Endothelial cell of umbilical vein (primary cell): ENCODE measurements at regions not wholly inside any gene's neighbourhood (a gene's known extent, or its start where the extent isn't known, plus 50 kb on each side); places are given as distances from the start of the nearest gene placed in this dataset.

Experiments used
- BruUV-seq: library from RNA; stranded (reverse); fragments of 400-500 nt; replicated peaks from 2 replicates; lab custom pipeline; 2021; lab: Mats Ljungman, UMichigan
- CTCF ChIA-PET: fragments of 300-600, 350-600 bp; sonication (Branson Sonifier 250); formaldehyde crosslinking; loops from one replicate; lab custom pipeline; 2021; ENCODE audit warnings: antibody characterized with exemption, inconsistent platforms; lab: Charles Lee
- POLR2A ChIA-PET: fragments of 300-600, 350-600 bp; sonication (Branson Sonifier 250); formaldehyde crosslinking; loops from one replicate; lab custom pipeline; 2021; ENCODE audit warnings: antibody characterized with exemption, inconsistent platforms; lab: Charles Lee
- DNase-seq: peaks from one replicate; pipeline ENCODE4 v3.0.0-alpha.2; 2011; ENCODE audit warnings: low read depth, low spot score
- FAIRE-seq: peaks from 2 replicates; lab custom pipeline; 2011; peaks lifted over from hg19 to GRCh38; lab: Jason Lieb, UNC
- H2AFZ ChIP-seq: 2 replicates; pipeline ENCODE4 v1.6.0; 2012; ENCODE audit warnings: low read depth, low read length, control low read depth, inconsistent platforms
- H3K27ac ChIP-seq: 2 replicates; pipeline ENCODE4 v1.5.1; 2011; ENCODE audit warnings: low read depth, mild to moderate bottlenecking, control low read depth, low read length, moderate library complexity; ENCODE audit not compliant: insufficient read depth
- H3K27me3 ChIP-seq, 2 experiments: 2 replicates each; pipeline versions ENCODE4 v1.6.0 to v1.6.1; 2011; ENCODE audit warnings: low read length in 2 of 2, mixed read lengths in 1 of 2; ENCODE audit not compliant: control insufficient read depth in 2 of 2, insufficient read depth in 2 of 2
- H3K36me3 ChIP-seq, 2 experiments: 2 replicates in 1 of 2; 3 replicates in 1 of 2; pipeline ENCODE4 v1.5.1; 2011; ENCODE audit warnings: low read length in 2 of 2, mild to moderate bottlenecking in 1 of 2, moderate library complexity in 1 of 2; ENCODE audit not compliant: control insufficient read depth in 2 of 2, insufficient read depth in 2 of 2; ENCODE audit errors: extremely low read depth in 1 of 2
- H3K4me1 ChIP-seq: 3 replicates; pipeline ENCODE4 v1.5.1; 2011; ENCODE audit warnings: mild to moderate bottlenecking, low read length; ENCODE audit not compliant: control insufficient read depth, insufficient read depth; ENCODE audit errors: extremely low read depth
- H3K4me2 ChIP-seq: 2 replicates; pipeline ENCODE4 v1.6.1; 2011; ENCODE audit warnings: low read length, control low read depth, mixed read lengths; ENCODE audit not compliant: insufficient read depth
- H3K4me3 ChIP-seq, 3 experiments: fragments of 200-600 bp in 1 of 3; sonication (generic), shearing (Covaris generic) in 1 of 3; replicated peaks in 1 of 3; 2 replicates each; pipeline ENCODE4 v1.5.1; 2011 to 2016; ENCODE audit warnings: control low read depth in 3 of 3, low read length in 3 of 3, mild to moderate bottlenecking in 2 of 3, inconsistent platforms in 1 of 3, low read depth in 1 of 3, moderate library complexity in 1 of 3; ENCODE audit not compliant: insufficient read depth in 1 of 3
- H3K79me2 ChIP-seq: 2 replicates; pipeline ENCODE4 v1.6.0; 2012; ENCODE audit warnings: low read length, inconsistent platforms; ENCODE audit not compliant: control insufficient read depth, insufficient read depth
- H3K9ac ChIP-seq: replicated peaks from 2 replicates; pipeline ENCODE3; 2011; ENCODE audit warnings: low read length, control low read depth; ENCODE audit not compliant: insufficient read depth; ENCODE audit errors: extremely low read depth
- H3K9me1 ChIP-seq: replicated peaks from 3 replicates; pipeline ENCODE4 v1.6.0; 2011; ENCODE audit warnings: mild to moderate bottlenecking, low read length; ENCODE audit not compliant: control insufficient read depth, insufficient read depth; ENCODE audit errors: extremely low read depth
- H3K9me3 ChIP-seq: replicated peaks from 2 replicates; pipeline ENCODE4 v1.5.1; 2012; ENCODE audit warnings: low read length, inconsistent platforms; ENCODE audit not compliant: control insufficient read depth, insufficient read depth
- H4K20me1 ChIP-seq: replicated peaks from 2 replicates; pipeline ENCODE3; 2011; ENCODE audit warnings: mild to moderate bottlenecking, low read length; ENCODE audit not compliant: control insufficient read depth, insufficient read depth; ENCODE audit errors: extremely low read depth
- CTCF ChIP-seq, 2 donors: IDR thresholded peaks; 1 replicate in 1 of 2; 2 replicates in 1 of 2; pipeline ENCODE4 v1.5.1; 2011; ENCODE audit warnings: low read length in 2 of 2, mild to moderate bottlenecking in 2 of 2, moderate library complexity in 2 of 2, control low read depth in 1 of 2, inconsistent platforms in 1 of 2, low read depth in 1 of 2; ENCODE audit not compliant: insufficient read depth in 1 of 2; ENCODE audit errors: extremely low read depth in 1 of 2
- EZH2 ChIP-seq: IDR thresholded peaks from 2 replicates; pipeline ENCODE4 v1.6.1; 2012; ENCODE audit warnings: borderline replicate concordance, low read depth, mild to moderate bottlenecking, moderate library complexity, low read length, inconsistent platforms; ENCODE audit not compliant: severe bottlenecking
- FOS ChIP-seq: IDR thresholded peaks from 2 replicates; pipeline ENCODE4 v1.6.1; 2011; ENCODE audit warnings: mild to moderate bottlenecking, low read length, moderate library complexity, borderline replicate concordance; ENCODE audit not compliant: insufficient read depth
- GATA2 ChIP-seq: IDR thresholded peaks from 2 replicates; pipeline ENCODE4 v1.7.0; 2011; ENCODE audit warnings: low read depth, mild to moderate bottlenecking, moderate library complexity, mixed read lengths, low read length; ENCODE audit not compliant: insufficient read length, insufficient read depth
- JUN ChIP-seq: IDR thresholded peaks from 2 replicates; pipeline ENCODE4 v1.6.1; 2011; ENCODE audit warnings: borderline replicate concordance, low read depth; ENCODE audit not compliant: insufficient read length, insufficient read depth
- MAX ChIP-seq: IDR thresholded peaks from 2 replicates; pipeline ENCODE4 v1.6.1; 2011; ENCODE audit not compliant: insufficient read depth, insufficient read length
- MYC ChIP-seq: IDR thresholded peaks from one replicate; pipeline ENCODE4 v1.6.1; 2011; ENCODE audit warnings: mild to moderate bottlenecking, low read depth, low read length
- POLR2A ChIP-seq: IDR thresholded peaks from 2 replicates; pipeline ENCODE4 v1.6.1; 2012; ENCODE audit warnings: low read depth, mild to moderate bottlenecking, control low read depth, low read length
- POLR2AphosphoS5 ChIP-seq: IDR thresholded peaks from 2 replicates; pipeline ENCODE4 v1.6.1; 2012; ENCODE audit warnings: low read depth, mild to moderate bottlenecking, control low read depth, low read length, moderate library complexity; ENCODE audit not compliant: insufficient read depth
- dilution Hi-C: fragments of 300-500 bp; cut with MboI; formaldehyde crosslinking; loops from one replicate; pipeline ENCODE4 v1.15.0; 2019; ENCODE audit warnings: low sequenced_read_pairs; ENCODE audit not compliant: extremely low pct_ligation_motif_present
- intact Hi-C: fragments of 100-400 bp; cut with micrococcal nuclease; formaldehyde crosslinking; loops from one replicate; pipeline ENCODE4 v1.10.0; 2022

GRCh38 chr15:95887666-95888390 is 442.7 kb upstream of the NR2F2 start:
- intact Hi-C loops (loop anchor here (2.0 to 10.0 kb wide), 4 partner anchors 153 to 633 kb away; no protein-coding TSS in a partner anchor), dilution Hi-C loops (no loop called here)
- H3K4me3 ChIP-seq = peak overlapping the region in 1 of 3 experiments; percentile 38
- H3K27ac ChIP-seq = peak overlapping the region; percentile 52
- peak overlapping the region; percentile 3 for H3K9ac ChIP-seq
- peak overlapping the region; percentile 52 for H3K4me2 ChIP-seq
- peak; percentile 81 for FAIRE-seq
- no peaks in the 10 kb centered on the region for H3K9me1 ChIP-seq
- peak overlapping the region; percentile 89 for H2AFZ ChIP-seq
- H3K4me1 ChIP-seq = peaks cover 14% of the 10 kb centered on the region
- ChIA-PET CTCF (no interaction called here), POLR2A (no interaction called here)
- no TSS peak for BruUV-seq
- H3K9me3 ChIP-seq = no peaks in the 10 kb centered on the region
- no peaks in the 10 kb centered on the region for H3K27me3 ChIP-seq
- H3K36me3 ChIP-seq = no peaks in the 10 kb centered on the region
- no peaks in the 10 kb centered on the region for H3K79me2 ChIP-seq
- peak; percentile 62 for DNase-seq
- no peaks in the 10 kb centered on the region for H4K20me1 ChIP-seq
- peak; percentile 87 for TF ChIP-seq GATA2
- peak; percentile 33 for TF ChIP-seq POLR2AphosphoS5
- peak; percentile 2 for TF ChIP-seq JUN
- TF ChIP-seq POLR2A = peak; percentile 30
- TF ChIP-seq FOS = peak; percentile 14
- TF ChIP-seq EZH2 = no peak

GRCh38 chr15:95888762-95889161 is 441.7 kb upstream of the NR2F2 start:
- H3K4me3 ChIP-seq = no peak overlapping the region
- H3K9me3 ChIP-seq = no peaks in the 10 kb centered on the region
- H3K4me2 ChIP-seq = no peak overlapping the region
- H4K20me1 ChIP-seq = no peaks in the 10 kb centered on the region
- no peaks in the 10 kb centered on the region for H3K79me2 ChIP-seq
- BruUV-seq = no TSS peak
- no peak for TF ChIP-seq MAX
- no peak for TF ChIP-seq MYC
- no peak for TF ChIP-seq EZH2
- no peak for TF ChIP-seq POLR2A
- no peak for TF ChIP-seq POLR2AphosphoS5
- TF ChIP-seq FOS = no peak
- TF ChIP-seq JUN = no peak
- TF ChIP-seq CTCF (IDR thresholded peaks at IDR 0.05; ENCODE audit: extremely low read depth in 1 of 2, insufficient read depth in 1 of 2, low read depth in 1 of 2, low read length in 2 of 2) = no peak
- FAIRE-seq (no peak), DNase-seq (peak; percentile 19)
- dilution Hi-C loops = no loop called here
- no peak overlapping the region for H2AFZ ChIP-seq
- no peak overlapping the region for H3K9ac ChIP-seq
- POLR2A ChIA-PET = no interaction called here
- intact Hi-C loops = loop anchor here (2.0 to 10.0 kb wide), 4 partner anchors 154 to 634 kb away; no protein-coding TSS in a partner anchor
- H3K27me3 ChIP-seq = no peaks in the 10 kb centered on the region
- no peaks in the 10 kb centered on the region for H3K9me1 ChIP-seq
- CTCF ChIA-PET = no interaction called here
- peak overlapping the region; percentile 3 for H3K27ac ChIP-seq
- H3K4me1 ChIP-seq = peaks cover 14% of the 10 kb centered on the region
- no peaks in the 10 kb centered on the region for H3K36me3 ChIP-seq
